AG20443 (cell line): ENCODE measurements at regions not wholly inside any gene's neighbourhood (a gene's known extent, or its start where the extent isn't known, plus 50 kb on each side); places are given as distances from the start of the nearest gene placed in this dataset.
"Not testable (repeated sequence)": the region's sequence is repeated elsewhere in the genome, so short reads cannot be mapped to it uniquely, and the experiment has no call there.

ENCODE experiments used
- DNase-seq: peaks from one replicate; pipeline ENCODE4 v3.0.0; 2012; ENCODE audit warnings: low spot score, mixed read lengths

DNA sequence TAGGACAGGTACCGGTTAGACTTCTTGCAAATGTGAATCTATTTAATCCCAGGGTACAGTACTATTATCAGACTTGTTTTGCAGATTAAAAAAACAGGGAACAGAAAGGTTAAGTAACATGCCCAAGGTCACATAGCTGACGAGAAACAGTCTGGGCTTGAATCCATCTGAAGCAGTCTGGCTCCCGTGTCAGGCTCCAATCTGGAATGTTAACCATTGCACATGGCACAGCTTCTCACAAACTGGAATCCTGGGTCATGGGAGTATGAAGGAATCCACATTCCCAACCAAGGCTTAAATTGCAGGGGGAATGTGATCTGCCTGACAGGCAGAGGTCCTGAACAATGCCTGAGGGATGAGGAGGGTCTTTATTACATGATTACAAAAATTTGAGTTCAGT is 187.5 kb upstream of the SPTLC3 start:
- no peak for DNase-seq

DNA sequence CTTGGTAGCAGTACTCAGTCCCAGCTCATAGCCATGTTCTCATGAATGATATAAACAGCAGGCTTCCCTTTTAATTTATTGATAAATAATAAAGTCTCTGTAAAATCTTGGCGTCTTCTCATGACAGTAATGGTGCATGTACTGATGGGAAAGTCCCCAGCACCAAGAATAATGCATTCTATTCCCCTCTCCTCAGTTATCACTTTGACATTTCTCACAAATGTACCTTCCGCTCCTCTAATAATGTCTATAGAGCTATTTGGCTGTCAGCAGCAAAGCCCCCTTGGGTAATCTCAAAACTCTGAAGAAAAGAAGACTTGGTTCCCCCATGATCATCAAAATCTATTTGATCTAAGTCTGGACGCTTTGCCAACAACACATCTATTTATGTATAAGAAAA is 185.0 kb upstream of the SPTLC3 start:
- no peak for DNase-seq

DNA sequence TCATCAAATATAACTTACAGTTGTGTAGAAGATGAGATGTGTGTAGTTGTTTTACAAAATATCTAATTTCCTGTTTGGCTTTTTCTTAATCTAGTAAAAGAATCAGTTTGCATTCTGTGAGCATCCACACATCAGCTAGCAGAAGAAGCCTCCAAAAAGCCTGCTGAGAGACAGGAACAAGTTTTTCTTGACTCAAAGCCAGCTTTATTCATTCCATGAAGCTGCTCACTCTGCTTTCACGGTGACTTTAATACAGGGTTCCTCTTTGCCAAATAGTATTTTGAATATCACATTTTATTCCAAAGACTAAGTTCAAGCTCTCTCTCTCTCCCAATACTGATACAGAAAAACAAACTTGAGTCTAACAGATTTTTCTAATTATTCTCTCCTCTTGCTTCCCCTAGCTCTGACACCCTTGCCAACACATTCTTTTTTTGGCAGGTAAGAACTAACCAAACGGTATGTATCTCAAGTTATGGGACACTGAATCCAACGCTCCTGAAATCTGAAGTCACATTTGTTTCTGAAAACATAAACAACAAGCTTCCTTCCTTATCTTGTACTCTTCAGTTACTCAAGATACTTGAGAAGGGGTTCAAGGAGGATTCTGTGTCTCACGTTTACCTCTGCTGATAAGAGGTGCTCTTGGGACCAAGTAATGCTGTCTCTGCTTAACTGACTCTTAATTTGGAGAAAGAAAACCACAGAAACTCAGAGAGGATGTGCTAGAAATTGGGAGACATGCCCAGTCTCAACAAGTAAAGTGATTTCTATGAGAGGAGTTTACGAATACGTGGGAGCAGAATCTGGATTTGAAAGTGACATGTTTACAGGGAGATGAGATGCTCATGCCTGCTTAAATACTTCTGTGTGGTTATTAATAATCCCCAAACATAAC is 184.2 kb upstream of the SPTLC3 start:
- no peak for DNase-seq

DNA sequence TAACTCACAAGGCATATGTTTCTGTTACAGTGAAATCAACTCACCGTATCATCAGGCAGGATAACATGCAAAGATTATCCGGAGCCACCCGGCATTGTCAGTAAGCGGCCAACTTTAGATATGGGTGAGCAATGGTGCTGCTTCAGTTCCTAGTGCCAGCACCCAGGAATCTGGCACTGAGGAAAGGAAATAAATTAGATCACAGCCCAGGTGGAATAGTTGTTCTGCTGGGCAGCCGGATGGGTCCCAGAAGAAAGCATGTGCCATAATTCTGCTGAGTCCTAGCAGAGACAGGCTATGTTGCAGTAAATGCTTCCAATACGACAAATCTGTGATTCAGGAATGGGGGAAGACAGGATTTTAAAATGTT is 183.6 kb upstream of the SPTLC3 start:
- DNase-seq = no peak

DNA sequence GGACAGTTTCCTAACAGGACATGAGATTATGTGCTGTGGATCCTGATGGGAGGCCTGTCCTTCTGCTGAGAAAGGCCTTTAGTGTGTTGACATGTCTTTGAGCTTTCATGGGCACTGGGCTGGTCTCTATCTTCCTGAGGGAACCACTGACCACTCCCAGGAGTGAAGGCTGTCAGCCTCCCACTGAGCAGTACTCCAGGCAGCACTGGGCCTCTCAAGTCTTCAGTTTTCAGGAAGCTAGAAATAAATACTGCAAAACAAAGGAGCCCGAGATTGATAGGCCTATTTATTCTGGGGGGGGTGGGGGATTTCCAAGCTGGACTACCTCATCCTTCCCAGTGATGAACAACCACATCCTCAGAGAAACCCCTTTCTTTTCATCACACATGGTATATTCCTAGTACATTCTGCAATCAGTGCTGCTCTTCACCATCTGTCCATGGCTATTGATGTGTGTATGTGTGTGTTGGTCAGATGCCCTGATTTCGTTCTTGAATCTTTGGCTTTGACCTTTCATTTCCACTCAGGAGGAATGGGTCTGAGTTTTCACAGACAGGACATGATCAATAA is 180.9 kb upstream of the SPTLC3 start:
- no peak for DNase-seq

DNA sequence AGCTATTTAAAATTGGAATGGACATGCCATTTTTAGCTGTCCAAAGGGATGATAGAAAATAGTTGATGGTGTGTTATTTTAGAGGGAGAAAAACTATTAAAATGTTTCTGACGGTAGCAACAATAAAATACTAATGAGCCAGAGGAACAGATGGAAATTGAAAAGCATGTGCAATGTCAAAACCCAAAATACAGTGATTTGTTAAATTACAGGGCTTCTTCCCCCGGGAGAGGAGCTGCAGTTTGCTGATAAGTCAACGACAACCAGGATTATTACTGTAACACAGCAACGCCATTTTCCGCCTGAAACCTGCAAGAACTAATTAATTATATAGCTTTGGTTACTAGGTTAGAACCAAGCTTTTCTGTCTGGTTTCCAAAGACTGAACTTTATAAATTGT is 179.6 kb upstream of the SPTLC3 start:
- no peak for DNase-seq

DNA sequence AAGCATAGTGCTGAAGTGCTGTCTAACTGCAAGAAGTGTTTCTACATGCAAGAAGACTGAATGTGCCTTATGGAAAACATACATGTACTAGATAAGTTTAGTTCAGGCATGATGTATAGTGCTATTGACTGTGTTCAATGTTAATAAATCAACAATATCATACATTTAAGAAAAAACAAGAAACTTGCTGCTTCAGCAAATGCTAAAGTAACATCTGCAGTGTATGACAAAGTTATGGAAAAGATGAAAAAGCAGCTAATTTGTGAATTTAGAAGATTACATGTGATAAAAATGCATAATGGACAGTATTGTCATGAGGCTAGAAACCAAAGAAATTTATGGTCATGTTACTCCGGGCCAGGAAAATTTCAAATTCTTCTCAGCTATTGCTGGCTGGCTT is 174.9 kb upstream of the SPTLC3 start:
- no peak for DNase-seq

DNA sequence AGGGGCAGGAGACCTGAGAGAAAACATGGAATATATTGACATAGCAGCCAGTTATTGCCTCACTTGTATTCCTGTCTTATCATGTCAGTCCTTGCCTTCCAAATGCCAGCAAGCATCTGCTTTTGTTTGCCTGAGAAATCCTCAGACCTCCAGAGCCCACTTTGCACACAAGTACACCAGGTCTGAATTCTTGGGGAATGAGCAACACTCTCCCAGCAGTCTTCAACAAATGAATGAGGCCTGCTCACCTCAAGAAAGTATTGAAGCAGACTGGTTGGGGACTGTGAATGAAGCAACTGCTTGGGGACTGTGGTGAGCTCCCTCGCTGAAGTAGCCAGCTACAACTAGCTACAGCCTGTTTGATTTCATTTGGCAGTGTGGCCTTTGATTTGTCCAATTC is 172.8 kb upstream of the SPTLC3 start:
- no peak for DNase-seq

DNA sequence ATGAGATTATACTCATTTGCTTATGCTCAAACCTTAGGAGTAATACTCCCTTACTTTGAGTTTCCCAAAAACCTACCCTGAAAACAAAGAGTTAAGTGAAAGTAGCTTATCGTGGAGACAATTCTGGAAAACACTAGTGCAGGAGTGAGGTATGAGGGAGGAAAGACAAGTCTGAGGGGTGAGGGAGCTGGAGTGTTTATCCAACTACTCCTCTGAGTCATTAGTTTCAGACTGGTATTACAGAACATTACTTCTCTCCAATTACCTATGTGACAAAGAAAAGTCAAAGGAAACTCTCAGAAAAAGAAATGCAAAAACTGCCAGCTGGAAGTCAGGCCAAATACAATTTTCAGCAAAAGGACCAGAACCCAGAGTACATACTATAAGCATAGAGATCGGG is 171.1 kb upstream of the SPTLC3 start:
- no peak for DNase-seq

DNA sequence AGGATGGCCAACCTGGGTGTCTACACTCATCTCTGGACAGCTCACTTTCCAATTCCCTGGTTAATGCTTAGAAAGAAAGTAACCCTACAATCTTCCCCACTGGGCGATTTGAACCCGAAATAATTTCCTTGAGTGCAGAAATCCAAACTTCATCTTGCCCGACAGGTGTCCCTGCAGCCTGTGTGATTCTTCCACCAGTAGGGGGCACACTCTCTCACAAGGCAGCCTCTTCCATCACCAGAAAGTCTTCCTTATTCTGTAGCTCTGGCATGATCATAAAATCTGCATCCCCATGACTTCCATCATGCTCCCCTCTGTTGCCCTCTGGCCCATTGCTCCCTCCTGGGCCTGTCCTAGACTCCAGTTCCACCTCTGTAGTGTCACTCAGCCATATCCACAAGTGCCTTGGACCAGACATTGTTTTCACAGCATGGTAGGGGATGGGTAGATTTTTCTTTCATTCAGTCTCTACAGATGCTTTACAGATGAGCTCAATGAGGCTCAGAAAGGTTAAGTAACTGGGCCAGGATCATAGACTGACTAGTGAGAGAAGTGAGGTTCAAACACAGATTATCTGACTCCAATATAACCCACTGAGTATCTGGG is 170.4 kb upstream of the SPTLC3 start:
- no peak for DNase-seq

DNA sequence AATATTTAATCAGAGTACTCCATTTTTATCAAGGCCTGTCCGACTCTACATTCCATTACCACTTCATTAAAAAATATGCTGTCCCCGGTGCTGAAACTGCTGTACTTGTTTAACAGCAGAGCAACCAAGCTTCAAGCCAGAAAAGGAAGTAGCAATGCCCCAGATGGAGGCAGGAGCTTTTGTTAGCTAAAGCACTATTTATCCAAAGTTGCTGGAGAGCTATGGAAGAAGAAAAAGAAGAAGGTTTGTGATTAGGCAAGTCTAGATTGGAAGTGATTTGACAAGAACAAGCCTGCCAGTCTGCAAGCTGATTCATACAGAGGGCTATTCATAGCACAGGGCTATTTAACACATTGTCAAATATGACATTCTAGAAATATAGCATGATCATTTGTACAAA is 160.9 kb upstream of the SPTLC3 start:
- no peak for DNase-seq

DNA sequence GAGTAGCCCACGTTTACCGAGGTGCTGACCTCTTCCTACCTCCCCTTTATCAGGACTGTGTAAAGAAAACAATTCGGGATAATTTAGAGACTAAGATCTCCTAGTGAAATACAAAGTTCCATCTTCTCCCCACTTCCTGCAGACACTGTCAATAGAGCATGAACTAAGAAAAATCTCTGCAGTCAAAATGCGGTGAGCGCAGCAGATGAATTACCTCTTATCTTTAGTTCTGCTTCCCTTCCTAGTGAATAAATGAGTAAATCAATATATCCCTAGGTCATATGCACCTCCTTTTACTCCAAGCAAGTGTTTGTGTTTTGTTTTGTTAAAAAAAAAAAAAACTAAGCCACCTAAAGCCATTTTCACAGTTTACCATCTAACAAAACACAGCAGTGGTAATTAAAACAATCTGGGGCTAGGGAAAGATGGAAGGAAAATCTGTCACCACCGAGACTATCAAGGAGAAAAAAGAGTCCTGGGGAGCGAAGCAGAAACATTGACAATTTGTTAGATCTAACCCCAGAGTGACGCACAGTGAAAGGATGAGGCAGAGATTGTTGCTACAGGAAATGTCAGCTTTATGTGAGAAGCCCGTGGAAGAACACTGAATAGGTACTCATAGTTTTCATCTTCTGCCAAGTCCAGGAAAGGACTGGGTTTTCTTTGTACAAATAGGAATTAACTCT is 159.4 kb upstream of the SPTLC3 start:
- DNase-seq = no peak

DNA sequence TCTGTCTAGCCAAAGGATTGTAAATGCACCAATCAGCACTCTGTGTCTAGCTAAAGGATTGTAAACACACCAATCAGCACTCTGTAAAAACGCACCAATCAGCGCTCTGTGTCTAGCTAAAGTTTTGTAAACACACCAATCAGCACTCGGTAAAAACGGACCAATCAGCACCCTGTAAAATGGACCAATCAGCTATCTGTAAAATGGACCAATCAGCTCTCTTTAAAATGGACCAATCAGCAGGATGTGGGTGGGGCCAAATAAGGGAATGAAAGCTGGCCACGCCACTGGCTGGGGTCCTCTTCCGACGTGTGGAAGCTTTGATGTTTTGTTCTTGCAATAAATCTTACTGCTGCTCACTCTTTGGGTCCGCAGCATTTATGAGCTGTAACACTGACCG is 151.1 kb upstream of the SPTLC3 start:
- not testable (repeated sequence) for DNase-seq

DNA sequence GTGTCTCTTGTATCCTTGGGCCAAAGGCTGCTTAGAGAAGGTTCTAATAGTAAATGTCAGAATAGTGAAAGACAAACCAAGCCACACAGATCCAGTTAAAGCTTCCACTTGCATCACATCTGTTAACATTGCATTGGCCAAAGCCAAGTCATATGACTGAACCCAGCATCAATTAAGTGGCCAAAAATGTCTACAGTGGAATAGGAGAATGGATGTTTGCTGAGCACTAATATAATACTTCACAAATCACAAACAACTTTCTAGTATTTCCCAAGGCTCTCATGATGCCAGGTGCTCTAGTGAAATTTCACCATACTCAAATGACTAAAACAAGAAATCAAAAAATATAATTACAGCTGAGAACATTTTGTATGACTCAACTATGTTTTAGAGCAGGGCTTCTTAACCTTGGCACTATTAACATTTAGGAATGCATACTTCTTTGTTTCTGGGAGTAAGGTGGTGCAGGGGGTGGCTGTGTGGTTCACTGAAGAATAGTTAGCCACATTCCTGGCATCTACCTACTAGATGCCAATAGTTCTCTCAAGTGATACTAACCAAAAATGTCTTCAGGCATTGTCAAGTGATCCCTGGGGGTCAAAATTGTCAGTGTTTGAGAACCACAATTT is 148.0 kb upstream of the SPTLC3 start:
- DNase-seq = no peak

DNA sequence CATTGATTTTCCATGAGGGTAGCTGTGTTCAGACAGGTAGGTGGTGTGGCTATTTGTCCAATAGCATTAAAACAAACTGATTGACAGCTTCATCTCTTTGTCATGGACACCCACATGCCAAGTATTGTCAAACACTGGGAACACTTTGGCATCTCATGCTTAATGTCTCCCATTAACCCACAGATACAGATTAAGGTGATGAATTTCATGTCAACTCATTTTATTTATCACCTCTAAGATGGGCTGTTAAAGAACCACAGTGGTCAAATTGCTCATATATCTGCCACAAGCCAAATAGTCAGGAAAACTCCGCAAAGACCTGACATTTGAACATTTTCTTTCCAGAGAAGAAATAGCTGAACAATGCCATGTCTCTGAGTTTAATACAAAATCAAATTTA is 139.1 kb upstream of the SPTLC3 start:
- no peak for DNase-seq

DNA sequence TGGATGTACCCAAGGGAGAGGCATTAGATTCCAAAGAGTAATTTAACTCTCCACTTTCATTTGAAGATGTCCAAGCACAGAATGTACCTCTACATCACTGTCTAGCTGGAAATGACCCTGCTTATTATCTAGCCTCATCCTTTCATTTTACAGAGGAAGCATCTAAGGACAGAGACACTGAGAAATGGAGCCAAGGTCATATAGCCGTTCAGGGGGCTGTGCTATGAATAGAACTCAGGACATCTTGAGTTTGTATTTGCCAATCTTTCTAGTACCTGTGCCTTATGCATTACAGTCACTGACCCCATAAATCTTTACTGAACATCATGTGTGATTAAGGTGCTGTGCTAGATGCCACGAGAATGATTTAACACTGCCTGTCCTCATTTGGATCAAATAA is 138.2 kb upstream of the SPTLC3 start:
- DNase-seq = no peak

DNA sequence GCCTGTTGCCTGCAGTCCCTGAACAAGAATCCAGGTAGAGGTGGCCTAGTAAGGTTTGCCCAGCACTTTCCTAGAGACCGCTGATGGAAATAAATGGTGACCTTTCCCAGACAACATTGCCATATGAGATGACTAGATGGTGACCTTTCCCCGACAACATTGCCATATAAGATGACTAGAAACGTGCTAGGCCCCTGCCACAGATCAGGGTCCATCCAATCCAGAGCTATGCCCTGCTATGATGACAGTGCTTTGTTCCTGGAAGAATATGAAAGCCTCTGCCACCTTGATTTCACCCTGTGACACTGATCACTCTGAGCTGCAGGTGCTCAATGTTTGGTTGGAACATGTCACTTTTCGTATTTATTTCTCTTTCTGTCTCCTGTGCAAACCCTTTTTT is 133.8 kb upstream of the SPTLC3 start:
- DNase-seq = no peak

DNA sequence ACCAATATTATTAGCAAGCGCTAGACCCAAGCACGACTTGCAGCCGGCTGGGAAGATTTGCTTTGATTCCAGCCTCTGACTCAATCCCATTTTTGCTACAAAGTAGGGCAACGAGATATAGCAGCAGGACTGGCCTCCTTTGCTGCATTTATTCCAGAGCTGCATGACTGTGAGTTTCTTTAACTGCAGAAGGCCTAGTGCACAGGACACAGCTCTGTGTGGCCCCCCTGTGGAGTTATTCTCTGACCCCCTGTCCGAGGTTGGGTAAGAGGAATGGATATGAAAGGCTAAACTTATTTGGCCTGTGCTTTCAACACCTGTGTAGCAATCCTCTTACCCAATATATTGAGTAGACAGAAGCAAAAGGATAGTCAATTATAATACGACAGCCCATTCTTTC is 133.3 kb upstream of the SPTLC3 start:
- DNase-seq = no peak

DNA sequence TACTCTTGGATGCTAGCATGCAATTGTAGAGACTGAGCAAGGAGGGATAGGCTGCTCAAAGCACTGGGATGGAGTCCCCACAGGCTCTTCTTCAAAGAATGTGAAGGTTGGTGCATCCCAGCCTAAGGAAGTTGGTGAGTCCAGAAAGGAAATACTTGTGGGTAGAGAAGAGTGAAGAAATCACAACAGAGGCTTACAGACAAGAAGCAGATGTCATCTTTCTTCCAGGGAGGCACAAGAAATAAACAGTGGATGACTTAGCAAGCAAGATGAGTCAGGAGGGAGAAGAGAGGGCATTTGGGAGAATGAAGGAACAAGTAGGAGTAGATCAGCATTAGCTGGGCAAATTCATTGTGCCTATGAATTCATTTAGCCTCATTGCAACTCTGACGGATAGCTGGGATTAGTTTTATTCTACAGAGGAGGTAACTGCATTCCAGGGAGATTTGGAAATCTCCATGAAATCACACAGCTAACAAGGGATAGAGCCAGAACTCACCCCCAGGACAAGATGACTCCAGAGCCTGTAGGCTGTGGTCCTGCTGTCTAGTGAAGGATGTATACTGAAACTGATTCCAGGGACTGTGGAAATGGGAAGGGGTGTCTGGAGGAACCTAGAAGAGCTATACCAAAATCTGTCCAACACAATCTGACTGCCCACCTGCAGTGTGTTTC is 125.8 kb upstream of the SPTLC3 start:
- DNase-seq = peak; percentile 21

DNA sequence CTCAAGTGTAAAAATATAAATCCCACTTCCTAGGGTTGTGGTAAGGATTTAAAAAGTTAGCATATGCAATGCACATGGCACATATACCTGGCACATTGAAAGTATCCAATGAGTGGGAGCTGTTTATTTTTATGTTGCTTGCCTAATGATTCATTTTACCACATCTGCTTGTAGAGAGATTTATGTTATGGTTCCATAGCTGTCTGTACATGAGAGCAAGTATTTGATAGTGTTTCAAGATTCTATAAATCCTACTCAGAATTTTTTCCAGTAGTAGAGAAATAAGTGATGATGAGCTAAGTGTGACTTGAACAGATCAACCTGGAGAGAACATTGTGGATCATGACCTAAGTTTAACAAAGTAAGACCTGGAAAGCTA is 125.3 kb upstream of the SPTLC3 start:
- no peak for DNase-seq

DNA sequence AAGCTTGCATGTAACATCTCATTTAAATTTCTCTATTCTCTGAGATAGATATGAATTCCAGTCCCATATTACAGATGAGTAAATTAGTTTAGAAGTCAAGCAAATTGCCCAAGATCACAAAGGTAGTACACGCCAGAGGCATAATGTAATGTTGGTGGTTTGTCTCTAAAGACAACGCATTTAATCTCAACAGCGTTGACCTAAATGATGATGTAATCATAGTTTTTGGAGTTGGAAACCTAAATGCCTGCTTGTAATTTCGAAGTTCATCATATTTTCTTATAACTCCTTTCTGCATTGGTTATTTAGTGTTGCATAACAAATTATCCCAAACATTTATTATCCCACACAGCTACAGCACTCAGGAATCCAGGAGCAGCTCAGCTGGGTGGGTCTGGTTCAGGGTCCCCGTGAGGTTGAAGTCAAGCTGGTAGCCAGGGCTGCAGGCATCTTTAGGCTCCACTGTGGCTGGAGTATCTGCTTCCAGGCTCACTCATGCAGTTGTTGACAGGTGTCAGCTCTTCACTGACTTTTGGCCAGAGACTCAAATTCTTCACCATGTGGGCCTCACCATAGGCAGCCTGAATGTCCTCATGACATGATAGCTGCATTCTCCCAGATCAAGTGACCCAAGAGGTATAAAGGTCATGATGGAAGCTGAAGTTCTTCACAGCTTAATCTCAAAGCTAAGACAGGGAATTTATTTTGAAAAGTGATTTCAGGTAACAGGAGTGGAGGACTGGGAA is 122.0 kb upstream of the SPTLC3 start:
- DNase-seq = no peak
